DMS153 treated with DMSO at 0.1 percent for 48 hours (cell line): ENCODE measurements at regions not wholly inside any gene's neighbourhood (a gene's known extent, or its start where the extent isn't known, plus 50 kb on each side); places are given as distances from the start of the nearest gene placed in this dataset.
A peak's percentile ranks its signal among the peaks of the same experiment; 100 is the strongest.

Source experiments
- DNase-seq: peaks from one replicate; lab custom pipeline; 2025; ENCODE audit not compliant: unreplicated experiment; lab: John Stamatoyannopoulos, UW

DNA sequence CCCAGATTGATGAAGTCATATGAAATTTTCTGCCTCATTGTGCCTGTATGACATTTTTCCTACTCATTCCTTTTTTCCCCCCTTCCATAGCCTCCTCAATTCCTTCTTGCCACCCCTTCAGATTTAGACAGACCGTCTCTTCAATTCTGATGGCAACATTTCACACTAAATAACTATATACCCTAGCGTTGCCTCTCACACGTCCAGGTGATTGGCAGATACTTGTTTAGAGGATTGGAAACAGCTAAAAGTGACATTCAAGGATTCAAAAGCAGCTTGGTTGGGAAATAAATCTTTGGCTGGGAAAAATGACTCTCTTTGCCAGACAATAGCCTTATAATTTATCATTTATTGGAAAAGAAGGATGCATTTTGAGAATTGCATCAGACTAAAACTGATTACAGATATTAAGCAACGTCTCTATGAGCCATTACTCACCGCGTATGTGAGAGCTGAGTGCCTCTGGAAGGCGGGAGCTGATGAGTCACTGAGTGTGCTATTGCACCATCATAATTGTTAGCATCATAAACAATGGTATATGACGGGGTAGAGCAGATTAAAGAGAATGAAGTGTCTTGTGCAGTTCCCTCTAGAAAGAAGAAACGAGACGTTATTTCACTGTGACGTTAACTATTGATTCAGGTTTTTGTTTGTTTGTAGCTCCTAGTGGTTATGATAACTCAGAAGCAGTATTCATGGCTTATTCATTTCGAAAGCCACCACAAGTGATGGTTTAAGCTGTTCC is 61.1 kb upstream of the FAM216B start:
- DNase-seq: peak; percentile 47

DNA sequence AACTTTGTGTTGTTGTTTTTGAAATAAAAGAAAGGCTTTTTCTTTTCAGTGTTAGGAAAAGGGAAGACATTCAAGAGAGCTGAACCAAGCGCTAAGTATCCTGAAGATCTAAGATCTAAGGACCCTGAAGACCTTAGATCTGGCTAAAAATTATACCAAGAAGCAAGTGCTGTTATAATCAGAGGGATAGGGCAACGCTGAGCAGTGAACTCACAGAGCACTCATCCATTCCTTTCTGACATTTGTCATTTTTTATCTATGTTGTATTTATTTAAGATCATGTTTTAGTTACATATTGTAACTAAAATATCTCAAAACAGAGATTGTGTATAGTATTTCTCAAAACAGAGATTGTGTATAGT is 60.5 kb upstream of the FAM216B start:
- no peak for DNase-seq

DNA sequence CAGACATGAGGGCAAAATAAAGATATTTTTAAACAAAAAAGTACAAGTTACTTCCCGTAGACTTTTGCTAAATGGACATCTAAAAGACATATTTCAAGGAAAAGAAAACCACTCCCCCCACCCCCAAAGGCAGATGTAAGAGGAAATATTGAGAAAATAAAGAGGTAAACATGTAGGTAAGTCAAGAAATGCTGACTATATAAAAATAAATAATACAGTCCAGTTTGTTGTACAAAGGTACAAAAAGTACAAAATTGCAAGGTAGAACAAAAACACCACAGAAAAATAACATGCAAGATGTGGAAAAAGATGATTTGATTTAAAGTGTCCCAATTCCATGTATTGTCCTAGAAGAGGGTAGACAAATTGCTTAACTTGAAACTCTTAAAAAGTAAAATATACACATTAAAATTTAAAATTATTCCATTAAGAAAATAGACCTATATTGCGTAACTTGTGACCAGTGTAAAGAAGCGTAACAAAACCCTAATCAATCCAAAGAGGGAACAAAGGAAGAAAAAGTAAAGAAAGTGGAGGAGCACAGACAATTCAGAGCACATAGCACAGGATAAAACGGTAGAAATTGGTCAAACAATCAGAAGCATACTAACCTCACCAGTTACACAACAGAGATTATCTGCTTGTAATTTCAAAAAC is 58.4 kb upstream of the FAM216B start:
- no peak for DNase-seq

DNA sequence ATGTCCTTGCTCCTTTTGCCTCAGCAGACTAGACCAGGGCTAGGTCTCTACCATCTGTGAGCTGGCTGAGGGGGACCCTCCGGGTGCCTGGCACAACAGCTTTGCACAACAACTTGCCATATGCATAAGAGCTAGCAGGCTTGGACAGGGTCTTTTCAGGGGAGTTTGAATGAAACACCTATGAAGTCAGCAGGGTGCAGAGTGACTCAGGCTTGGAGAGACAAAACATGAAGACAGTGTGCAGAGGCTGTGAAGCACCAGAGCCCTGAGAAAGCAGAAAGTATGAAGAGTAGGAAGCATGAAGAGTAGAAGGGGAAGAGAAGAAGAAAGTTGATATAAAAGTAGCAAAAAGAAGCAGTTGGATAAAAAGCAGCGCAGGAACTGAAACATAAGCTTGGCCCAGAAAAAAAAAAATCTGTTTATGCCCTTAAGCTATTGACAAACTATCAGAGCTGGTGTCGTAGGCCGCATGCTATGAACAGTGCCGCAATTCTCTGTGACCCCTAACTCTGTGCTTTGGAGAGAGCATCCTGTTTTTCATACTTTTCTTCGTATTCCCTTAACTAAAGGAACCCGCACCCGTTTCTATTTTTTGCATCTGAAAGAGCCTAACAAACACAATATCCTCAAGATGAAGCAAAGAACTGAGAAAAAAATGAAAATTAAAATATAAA is 52.7 kb upstream of the FAM216B start:
- DNase-seq: no peak

DNA sequence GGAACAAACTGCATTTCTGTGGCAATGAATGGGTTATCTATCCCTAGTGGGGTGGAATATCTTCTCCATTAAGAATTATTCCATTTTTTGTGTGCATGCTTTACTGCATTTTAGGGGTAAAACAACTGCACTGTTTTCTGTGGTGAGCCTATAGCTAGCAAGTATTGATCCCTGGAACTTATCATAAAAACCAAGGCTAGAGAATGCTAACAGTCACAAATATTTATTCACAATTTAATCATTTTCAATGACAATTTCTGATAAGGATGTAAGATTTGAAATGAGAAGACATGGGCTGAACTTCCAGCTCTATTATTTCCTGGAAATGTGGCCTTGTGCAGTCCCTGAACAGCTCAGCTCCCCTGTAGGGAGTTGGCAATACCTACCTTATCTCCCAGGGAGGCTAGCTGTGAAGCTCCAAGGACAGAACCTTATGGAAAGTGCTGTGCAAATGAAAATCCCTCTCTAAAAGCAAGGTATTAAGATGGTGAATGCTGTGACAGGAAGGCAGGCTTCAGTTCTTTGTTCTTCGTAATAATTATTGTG is 51.5 kb upstream of the FAM216B start:
- no peak for DNase-seq
